ENCODE measurements at regions not wholly inside any gene's neighbourhood (a gene's known extent, or its start where the extent isn't known, plus 50 kb on each side); places are given as distances from the start of the nearest gene placed in this dataset.

DNA sequence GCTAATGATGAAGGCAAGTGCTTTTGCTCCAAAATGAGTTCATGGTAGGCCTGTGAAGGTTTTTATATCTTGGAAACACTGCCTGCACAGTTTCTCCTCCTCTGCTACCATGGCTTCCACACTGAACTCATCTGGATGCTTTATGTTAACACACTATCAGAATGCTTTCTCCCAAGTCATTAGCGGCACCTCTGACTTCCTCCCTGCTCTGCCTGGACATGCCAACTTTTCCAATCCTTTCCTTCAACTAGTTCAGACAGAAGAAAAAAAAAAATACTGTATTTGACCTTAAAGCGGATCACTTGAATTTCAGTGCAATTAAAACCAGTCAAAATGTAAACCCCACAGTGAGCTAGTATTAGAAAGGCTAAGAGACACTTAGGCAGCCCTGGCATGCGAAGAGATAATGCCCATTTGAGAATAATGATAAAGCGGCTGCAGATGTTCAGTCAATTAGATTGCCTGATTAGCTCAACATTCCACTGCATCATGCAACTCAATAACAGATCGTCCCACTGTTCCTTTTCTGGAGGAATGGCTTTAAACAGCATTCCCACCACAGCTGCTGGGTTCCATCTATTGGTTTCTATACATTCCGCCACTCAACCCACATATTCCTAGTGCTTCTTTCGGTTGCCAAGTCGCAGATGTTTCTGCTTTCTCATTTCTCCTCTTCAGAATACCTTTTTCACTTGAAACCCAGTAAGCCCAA is 51.7 kb downstream of the CNTN3 start:
- ATAC-seq = no peak
- ChIA-PET POLR2A (no interaction called here), CTCF (no interaction called here)

GRCh38 chr3:74561881-74562280 is 52.6 kb downstream of the CNTN3 start:
- no peaks in the 10 kb centered on the region for H3K36me3 Mint-ChIP-seq
- POLR2A ChIA-PET = no interaction called here
- no peaks in the 10 kb centered on the region; the same call in 1 of the 2 replicates for H3K27me3 Mint-ChIP-seq (ENCODE audit: low read depth)
- H3K4me1 Mint-ChIP-seq = no peaks in the 10 kb centered on the region
- no peak overlapping the region for H3K27ac Mint-ChIP-seq
- CTCF ChIA-PET = no interaction called here
- no peak for ATAC-seq
- TF ChIP-seq ZNF416 (CRISPR knock-in tag; IDR thresholded peaks at IDR 0.05) = no peak
- TF ChIP-seq USF2 (CRISPR knock-in tag; IDR thresholded peaks at IDR 0.05) = no peak
- TF ChIP-seq CREM (CRISPR knock-in tag; IDR thresholded peaks at IDR 0.05) = no peak
- TF ChIP-seq MYBL2 (CRISPR knock-in tag; IDR thresholded peaks at IDR 0.05) = no peak
- no peak for TF ChIP-seq MXD4 (CRISPR knock-in tag; IDR thresholded peaks at IDR 0.05; ENCODE audit: borderline replicate concordance)
- TF ChIP-seq GTF2I (CRISPR knock-in tag; conservative IDR thresholded peaks at IDR 0.05) = no peak
- TF ChIP-seq ZNF396 (CRISPR knock-in tag; IDR thresholded peaks at IDR 0.05; ENCODE audit: borderline replicate concordance) = no peak
- no peak for TF ChIP-seq TCF7 (CRISPR knock-in tag; IDR thresholded peaks at IDR 0.05; ENCODE audit: low read depth)
- no peak for TF ChIP-seq NR3C1 (CRISPR knock-in tag; conservative IDR thresholded peaks at IDR 0.05; ENCODE audit: low read depth)
- no peak for TF ChIP-seq GRHL2 (CRISPR knock-in tag; IDR thresholded peaks at IDR 0.05; ENCODE audit: insufficient replicate concordance, severe bottlenecking)
- no peak for TF ChIP-seq ZNF263 (CRISPR knock-in tag; IDR thresholded peaks at IDR 0.05; ENCODE audit: low read depth)
- no peak for DNase-seq (ENCODE audit: low spot score)
- H3K9me3 Mint-ChIP-seq = peaks cover 39% of the 10 kb centered on the region
- H3K4me3 Mint-ChIP-seq = no peak overlapping the region

More for the DNA sequence above, 51.7 kb downstream of the CNTN3 start:
- no peak for DNase-seq (ENCODE audit: low spot score)
- H3K9me3 Mint-ChIP-seq = peaks cover 33% of the 10 kb centered on the region
- no peaks in the 10 kb centered on the region; the same call in 1 of the 2 replicates for H3K27me3 Mint-ChIP-seq (ENCODE audit: low read depth)
- H3K36me3 Mint-ChIP-seq = no peaks in the 10 kb centered on the region
- H3K27ac Mint-ChIP-seq = no peak overlapping the region
- TF ChIP-seq, protein P1, sequence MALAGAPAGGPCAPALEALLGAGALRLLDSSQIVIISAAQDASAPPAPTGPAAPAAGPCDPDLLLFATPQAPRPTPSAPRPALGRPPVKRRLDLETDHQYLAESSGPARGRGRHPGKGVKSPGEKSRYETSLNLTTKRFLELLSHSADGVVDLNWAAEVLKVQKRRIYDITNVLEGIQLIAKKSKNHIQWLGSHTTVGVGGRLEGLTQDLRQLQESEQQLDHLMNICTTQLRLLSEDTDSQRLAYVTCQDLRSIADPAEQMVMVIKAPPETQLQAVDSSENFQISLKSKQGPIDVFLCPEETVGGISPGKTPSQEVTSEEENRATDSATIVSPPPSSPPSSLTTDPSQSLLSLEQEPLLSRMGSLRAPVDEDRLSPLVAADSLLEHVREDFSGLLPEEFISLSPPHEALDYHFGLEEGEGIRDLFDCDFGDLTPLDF (CRISPR knock-in tag; IDR thresholded peaks at IDR 0.05) = no peak
- TF ChIP-seq ETV6 (CRISPR knock-in tag; IDR thresholded peaks at IDR 0.05) = no peak
- TF ChIP-seq USF1 (CRISPR knock-in tag; IDR thresholded peaks at IDR 0.05) = no peak
- no peak for TF ChIP-seq RELA (CRISPR knock-in tag; IDR thresholded peaks at IDR 0.05; ENCODE audit: borderline replicate concordance)
- TF ChIP-seq ZNF317 (CRISPR knock-in tag; IDR thresholded peaks at IDR 0.05; ENCODE audit: borderline replicate concordance, low read depth) = no peak
- no peak for TF ChIP-seq ZNF232 (CRISPR knock-in tag; IDR thresholded peaks at IDR 0.05)
- TF ChIP-seq GRHL2 (CRISPR knock-in tag; IDR thresholded peaks at IDR 0.05; ENCODE audit: insufficient replicate concordance, severe bottlenecking) = no peak
- TF ChIP-seq, protein P2, sequence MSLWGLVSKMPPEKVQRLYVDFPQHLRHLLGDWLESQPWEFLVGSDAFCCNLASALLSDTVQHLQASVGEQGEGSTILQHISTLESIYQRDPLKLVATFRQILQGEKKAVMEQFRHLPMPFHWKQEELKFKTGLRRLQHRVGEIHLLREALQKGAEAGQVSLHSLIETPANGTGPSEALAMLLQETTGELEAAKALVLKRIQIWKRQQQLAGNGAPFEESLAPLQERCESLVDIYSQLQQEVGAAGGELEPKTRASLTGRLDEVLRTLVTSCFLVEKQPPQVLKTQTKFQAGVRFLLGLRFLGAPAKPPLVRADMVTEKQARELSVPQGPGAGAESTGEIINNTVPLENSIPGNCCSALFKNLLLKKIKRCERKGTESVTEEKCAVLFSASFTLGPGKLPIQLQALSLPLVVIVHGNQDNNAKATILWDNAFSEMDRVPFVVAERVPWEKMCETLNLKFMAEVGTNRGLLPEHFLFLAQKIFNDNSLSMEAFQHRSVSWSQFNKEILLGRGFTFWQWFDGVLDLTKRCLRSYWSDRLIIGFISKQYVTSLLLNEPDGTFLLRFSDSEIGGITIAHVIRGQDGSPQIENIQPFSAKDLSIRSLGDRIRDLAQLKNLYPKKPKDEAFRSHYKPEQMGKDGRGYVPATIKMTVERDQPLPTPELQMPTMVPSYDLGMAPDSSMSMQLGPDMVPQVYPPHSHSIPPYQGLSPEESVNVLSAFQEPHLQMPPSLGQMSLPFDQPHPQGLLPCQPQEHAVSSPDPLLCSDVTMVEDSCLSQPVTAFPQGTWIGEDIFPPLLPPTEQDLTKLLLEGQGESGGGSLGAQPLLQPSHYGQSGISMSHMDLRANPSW (CRISPR knock-in tag; conservative IDR thresholded peaks at IDR 0.05; ENCODE audit: low read depth) = no peak
- no peaks in the 10 kb centered on the region for H3K4me1 Mint-ChIP-seq
- H3K4me3 Mint-ChIP-seq = no peak overlapping the region
